ENCODE measurements at regions not wholly inside any gene's neighbourhood (a gene's known extent, or its start where the extent isn't known, plus 50 kb on each side); places are given as distances from the start of the nearest gene placed in this dataset.

- BruUV-seq (replicated peaks), result no TSS peak
- Mint-ChIP-seq H3K4me3 (ENCODE audit: low read depth, unreplicated experiment) (no peak overlapping the region), H3K36me3 (ENCODE audit: insufficient read depth, unreplicated experiment) (no peaks in the 10 kb centered on the region), H3K27ac (ENCODE audit: unreplicated experiment) (no peak overlapping the region), H3K27me3 (ENCODE audit: unreplicated experiment) (no peaks in the 10 kb centered on the region), H3K9me3 (ENCODE audit: low read depth, unreplicated experiment) (no peaks in the 10 kb centered on the region), H3K4me1 (ENCODE audit: low read depth, unreplicated experiment) (no peaks in the 10 kb centered on the region)
- intact Hi-C loops (cut with micrococcal nuclease; ENCODE audit: unreplicated experiment), result no loop called here
- no peak for DNase-seq
- CTCF ChIA-PET, result interaction anchor here (1.3 kb wide), 1 partner anchor 21 kb away, joined by 3 read pairs; no protein-coding TSS in a partner anchor
- no peak for TF ChIP-seq CTCF (IDR thresholded peaks at IDR 0.05; ENCODE audit: unreplicated experiment)
Measured at GRCh38 chr10:4301291-4302045, 516.5 kb upstream of the KLF6 start.

- CTCF ChIA-PET, result no interaction called here
- no peak for DNase-seq
- H3K27ac Mint-ChIP-seq (ENCODE audit: unreplicated experiment), result no peak overlapping the region
- no peaks in the 10 kb centered on the region for H3K4me1 Mint-ChIP-seq (ENCODE audit: low read depth, unreplicated experiment)
- no peak for TF ChIP-seq CTCF (IDR thresholded peaks at IDR 0.05; ENCODE audit: unreplicated experiment)
- no peaks in the 10 kb centered on the region for H3K9me3 Mint-ChIP-seq (ENCODE audit: low read depth, unreplicated experiment)
- H3K27me3 Mint-ChIP-seq (ENCODE audit: unreplicated experiment), result no peaks in the 10 kb centered on the region
- intact Hi-C loops (cut with micrococcal nuclease; ENCODE audit: unreplicated experiment), result no loop called here
- no peaks in the 10 kb centered on the region for H3K36me3 Mint-ChIP-seq (ENCODE audit: insufficient read depth, unreplicated experiment)
- H3K4me3 Mint-ChIP-seq (ENCODE audit: low read depth, unreplicated experiment), result no peak overlapping the region
- no TSS peak for BruUV-seq (replicated peaks)
Measured at GRCh38 chr10:4296161-4296560, 511.2 kb upstream of the KLF6 start.

GRCh38 chr10:4294996-4295792, 510.2 kb upstream of the KLF6 start:
- CTCF ChIA-PET, result no interaction called here
- no peak for TF ChIP-seq CTCF (IDR thresholded peaks at IDR 0.05; ENCODE audit: unreplicated experiment)
- H3K9me3 Mint-ChIP-seq (ENCODE audit: low read depth, unreplicated experiment), result no peaks in the 10 kb centered on the region
- H3K4me3 Mint-ChIP-seq (ENCODE audit: low read depth, unreplicated experiment), result no peak overlapping the region
- H3K36me3 Mint-ChIP-seq (ENCODE audit: insufficient read depth, unreplicated experiment), result no peaks in the 10 kb centered on the region
- no peak for DNase-seq
- no peak overlapping the region for H3K27ac Mint-ChIP-seq (ENCODE audit: unreplicated experiment)
- intact Hi-C loops (cut with micrococcal nuclease; ENCODE audit: unreplicated experiment), result no loop called here
- H3K27me3 Mint-ChIP-seq (ENCODE audit: unreplicated experiment), result no peaks in the 10 kb centered on the region
- no peaks in the 10 kb centered on the region for H3K4me1 Mint-ChIP-seq (ENCODE audit: low read depth, unreplicated experiment)
- no TSS peak for BruUV-seq (replicated peaks)

- H3K36me3 Mint-ChIP-seq (ENCODE audit: insufficient read depth, unreplicated experiment), result no peaks in the 10 kb centered on the region
- H3K9me3 Mint-ChIP-seq (ENCODE audit: low read depth, unreplicated experiment), result no peaks in the 10 kb centered on the region
- no peak overlapping the region for H3K4me3 Mint-ChIP-seq (ENCODE audit: low read depth, unreplicated experiment)
- no peaks in the 10 kb centered on the region for H3K27me3 Mint-ChIP-seq (ENCODE audit: unreplicated experiment)
- CTCF ChIA-PET, result no interaction called here
- no peak for DNase-seq
- H3K27ac Mint-ChIP-seq (ENCODE audit: unreplicated experiment), result no peak overlapping the region
- TF ChIP-seq CTCF (IDR thresholded peaks at IDR 0.05; ENCODE audit: unreplicated experiment), result no peak
- no peaks in the 10 kb centered on the region for H3K4me1 Mint-ChIP-seq (ENCODE audit: low read depth, unreplicated experiment)
- BruUV-seq (replicated peaks), result no TSS peak
- intact Hi-C loops (cut with micrococcal nuclease; ENCODE audit: unreplicated experiment), result no loop called here
Measured at GRCh38 chr10:4294271-4294670, 509.3 kb upstream of the KLF6 start.

Data from Calu3 (cell line).